ENCODE measurements at regions not wholly inside any gene's neighbourhood (a gene's known extent, or its start where the extent isn't known, plus 50 kb on each side); places are given as distances from the start of the nearest gene placed in this dataset.

DNA sequence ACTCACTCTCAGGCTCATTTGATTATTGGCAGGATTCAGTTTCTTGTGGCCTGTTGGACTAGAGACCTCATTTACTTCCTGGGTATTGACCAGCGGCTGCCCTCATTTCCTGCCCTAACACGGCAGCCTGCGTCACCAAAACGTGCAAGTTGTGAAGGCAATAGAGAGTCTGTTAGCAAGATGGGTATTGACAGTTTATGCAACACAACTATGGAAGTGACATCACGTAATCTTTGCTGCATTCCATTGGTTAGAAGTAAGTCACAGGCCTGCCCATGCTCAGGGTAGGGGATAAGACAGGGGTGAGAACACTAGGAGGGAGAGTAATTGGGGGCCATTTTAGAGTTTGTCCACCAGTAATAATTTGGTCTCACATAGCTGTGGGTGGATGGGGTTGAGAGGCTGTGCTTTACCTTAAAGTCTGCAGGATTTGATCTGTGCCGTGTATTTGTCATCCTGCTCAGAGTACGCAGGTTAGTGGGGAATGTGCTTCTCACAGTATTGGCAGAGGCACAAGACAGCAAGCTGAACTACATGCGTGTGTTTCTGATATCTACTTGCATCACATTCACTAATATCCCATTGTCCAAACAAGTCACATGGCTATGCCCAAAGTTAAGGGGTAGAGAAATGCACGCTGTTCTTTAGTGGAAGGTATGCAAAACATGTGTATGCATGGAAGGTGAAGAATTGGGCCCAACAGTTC lies 83.3 kb downstream of the EDEM1 start:
- Mint-ChIP-seq H3K4me3 (no peak overlapping the region), H3K9me3 (no peaks in the 10 kb centered on the region), H3K27me3 (no peaks in the 10 kb centered on the region), H3K27ac (no peak overlapping the region), H3K36me3 (ENCODE audit: low read depth) (no peaks in the 10 kb centered on the region), H3K4me1 (ENCODE audit: low read depth) (no peaks in the 10 kb centered on the region)
- DNase-seq (no peak), ATAC-seq (no peak)
- CTCF ChIA-PET, result no interaction called here
- TF ChIP-seq, protein P1, sequence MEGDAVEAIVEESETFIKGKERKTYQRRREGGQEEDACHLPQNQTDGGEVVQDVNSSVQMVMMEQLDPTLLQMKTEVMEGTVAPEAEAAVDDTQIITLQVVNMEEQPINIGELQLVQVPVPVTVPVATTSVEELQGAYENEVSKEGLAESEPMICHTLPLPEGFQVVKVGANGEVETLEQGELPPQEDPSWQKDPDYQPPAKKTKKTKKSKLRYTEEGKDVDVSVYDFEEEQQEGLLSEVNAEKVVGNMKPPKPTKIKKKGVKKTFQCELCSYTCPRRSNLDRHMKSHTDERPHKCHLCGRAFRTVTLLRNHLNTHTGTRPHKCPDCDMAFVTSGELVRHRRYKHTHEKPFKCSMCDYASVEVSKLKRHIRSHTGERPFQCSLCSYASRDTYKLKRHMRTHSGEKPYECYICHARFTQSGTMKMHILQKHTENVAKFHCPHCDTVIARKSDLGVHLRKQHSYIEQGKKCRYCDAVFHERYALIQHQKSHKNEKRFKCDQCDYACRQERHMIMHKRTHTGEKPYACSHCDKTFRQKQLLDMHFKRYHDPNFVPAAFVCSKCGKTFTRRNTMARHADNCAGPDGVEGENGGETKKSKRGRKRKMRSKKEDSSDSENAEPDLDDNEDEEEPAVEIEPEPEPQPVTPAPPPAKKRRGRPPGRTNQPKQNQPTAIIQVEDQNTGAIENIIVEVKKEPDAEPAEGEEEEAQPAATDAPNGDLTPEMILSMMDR (IDR thresholded peaks at IDR 0.05), result no peak
- POLR2A ChIA-PET, result no interaction called here
- intact Hi-C loops (cut with micrococcal nuclease), result no loop called here

DNA sequence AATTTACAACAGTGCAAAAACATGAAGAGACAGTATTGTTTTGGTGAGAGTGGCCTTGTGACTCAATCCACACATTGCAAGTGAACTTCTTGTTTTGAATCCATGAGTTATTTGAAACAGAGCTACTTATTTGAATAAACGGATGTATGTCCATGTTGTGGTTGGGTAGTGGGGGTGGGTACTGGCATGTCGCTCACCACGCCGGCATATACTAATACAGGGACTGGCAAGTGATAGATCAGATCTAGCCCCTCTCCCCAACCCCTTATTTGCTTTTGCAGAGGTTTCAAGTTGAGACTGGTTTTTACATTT lies 83.8 kb downstream of the EDEM1 start:
- CTCF ChIA-PET, result no interaction called here
- H3K4me3 Mint-ChIP-seq, result no peak overlapping the region
- H3K4me1 Mint-ChIP-seq (ENCODE audit: low read depth), result no peaks in the 10 kb centered on the region
- H3K27ac Mint-ChIP-seq, result no peak overlapping the region
- POLR2A ChIA-PET, result no interaction called here
- intact Hi-C loops (cut with micrococcal nuclease), result no loop called here
- DNase-seq, result no peak
- no peaks in the 10 kb centered on the region for H3K9me3 Mint-ChIP-seq
- TF ChIP-seq, protein P1 (IDR thresholded peaks at IDR 0.05), result no peak
- no peak for ATAC-seq
- H3K36me3 Mint-ChIP-seq (ENCODE audit: low read depth), result no peaks in the 10 kb centered on the region
- no peaks in the 10 kb centered on the region for H3K27me3 Mint-ChIP-seq

DNA sequence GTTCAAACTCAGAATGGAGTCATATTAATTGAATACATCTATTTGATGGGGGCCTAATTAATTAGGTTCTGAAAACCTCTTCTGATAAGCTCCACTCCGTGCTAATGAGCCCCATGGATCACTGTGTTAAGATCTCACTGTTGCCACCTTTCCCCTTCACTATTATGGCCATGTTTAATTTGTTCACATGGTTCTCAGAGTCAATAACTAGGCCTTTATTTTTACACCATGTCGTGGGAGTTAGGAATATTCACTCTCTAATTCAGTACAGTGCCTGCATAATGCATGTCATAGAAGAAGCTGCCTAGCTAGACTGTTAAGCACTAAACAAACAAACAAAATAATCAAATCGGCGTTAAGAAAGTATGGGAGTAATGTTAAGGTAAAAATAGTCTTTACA lies 84.9 kb downstream of the EDEM1 start:
- H3K4me3 Mint-ChIP-seq, result no peak overlapping the region
- POLR2A ChIA-PET, result no interaction called here
- H3K27ac Mint-ChIP-seq, result no peak overlapping the region
- H3K27me3 Mint-ChIP-seq, result no peaks in the 10 kb centered on the region
- ATAC-seq (no peak), DNase-seq (no peak)
- H3K36me3 Mint-ChIP-seq (ENCODE audit: low read depth), result no peaks in the 10 kb centered on the region
- no peaks in the 10 kb centered on the region for H3K4me1 Mint-ChIP-seq (ENCODE audit: low read depth)
- TF ChIP-seq, protein P1 (IDR thresholded peaks at IDR 0.05), result no peak
- intact Hi-C loops (cut with micrococcal nuclease), result no loop called here
- CTCF ChIA-PET, result no interaction called here
- H3K9me3 Mint-ChIP-seq, result no peaks in the 10 kb centered on the region

DNA sequence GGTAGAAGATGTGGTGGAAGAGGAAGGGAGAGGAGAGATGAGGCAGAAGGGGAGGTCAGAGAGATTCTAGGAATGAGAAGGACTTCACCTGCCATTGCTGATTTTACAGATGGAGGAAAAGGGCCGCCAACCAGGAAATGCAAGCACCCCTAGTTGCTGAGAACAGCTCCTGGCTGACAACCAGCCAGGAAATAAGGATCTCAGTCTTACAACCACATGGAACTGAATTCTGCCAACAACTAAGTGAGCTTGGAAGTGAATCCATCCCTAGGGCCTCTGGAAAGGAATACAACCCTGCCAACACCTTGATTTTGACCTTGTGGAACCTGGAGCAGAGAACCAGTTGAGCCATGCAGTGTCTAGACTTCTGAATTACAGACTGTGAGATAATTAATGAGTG lies 86.6 kb downstream of the EDEM1 start:
- ChIA-PET POLR2A (no interaction called here), CTCF (interaction anchor here (0.6 kb wide), 1 partner anchor 124 kb away, joined by 3 read pairs; no protein-coding TSS in a partner anchor)
- no peak for DNase-seq
- Mint-ChIP-seq H3K36me3 (ENCODE audit: low read depth) (no peaks in the 10 kb centered on the region), H3K9me3 (no peaks in the 10 kb centered on the region), H3K27me3 (no peaks in the 10 kb centered on the region), H3K27ac (no peak overlapping the region), H3K4me1 (ENCODE audit: low read depth) (no peaks in the 10 kb centered on the region), H3K4me3 (no peak overlapping the region)
- no peak for ATAC-seq
- TF ChIP-seq, protein P1 (IDR thresholded peaks at IDR 0.05), result no peak
- intact Hi-C loops (cut with micrococcal nuclease), result no loop called here

DNA sequence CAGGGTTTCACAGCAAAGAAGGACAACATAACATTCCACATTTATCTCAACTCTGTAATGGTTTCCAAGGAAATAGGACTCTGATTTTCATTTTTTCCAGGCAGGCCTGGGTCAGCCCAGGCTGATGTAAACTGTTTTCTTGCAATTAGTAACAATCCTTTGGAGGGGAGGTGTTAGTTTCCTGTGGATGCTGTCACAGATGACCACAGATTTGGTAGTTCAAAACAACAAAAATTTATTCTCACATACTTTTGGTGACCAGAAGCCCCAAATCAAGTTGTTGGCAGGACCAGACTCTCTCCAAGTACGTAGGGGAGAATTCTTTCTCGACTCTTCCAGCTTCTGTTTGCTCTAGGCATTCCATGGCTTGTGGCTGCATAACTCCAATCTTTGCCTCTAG lies 88.0 kb downstream of the EDEM1 start:
- Mint-ChIP-seq H3K36me3 (ENCODE audit: low read depth) (no peaks in the 10 kb centered on the region), H3K27me3 (no peaks in the 10 kb centered on the region), H3K9me3 (peaks cover 6% of the 10 kb centered on the region), H3K4me3 (no peak overlapping the region), H3K27ac (no peak overlapping the region), H3K4me1 (ENCODE audit: low read depth) (no peaks in the 10 kb centered on the region)
- CTCF ChIA-PET, result no interaction called here
- POLR2A ChIA-PET, result no interaction called here
- DNase-seq (no peak), ATAC-seq (no peak)
- TF ChIP-seq, protein P1 (IDR thresholded peaks at IDR 0.05), result no peak
- intact Hi-C loops (cut with micrococcal nuclease), result no loop called here
